HG03095 (cell line): ENCODE measurements at regions not wholly inside any gene's neighbourhood (a gene's known extent, or its start where the extent isn't known, plus 50 kb on each side); places are given as distances from the start of the nearest gene placed in this dataset.

Experiments
- ATAC-seq: cut with Tn5 transposase; IDR thresholded peaks from one replicate; pipeline ENCODE4 v1.9.1; 2021; ENCODE audit warnings: moderate library complexity; ENCODE audit not compliant: unreplicated experiment

DNA sequence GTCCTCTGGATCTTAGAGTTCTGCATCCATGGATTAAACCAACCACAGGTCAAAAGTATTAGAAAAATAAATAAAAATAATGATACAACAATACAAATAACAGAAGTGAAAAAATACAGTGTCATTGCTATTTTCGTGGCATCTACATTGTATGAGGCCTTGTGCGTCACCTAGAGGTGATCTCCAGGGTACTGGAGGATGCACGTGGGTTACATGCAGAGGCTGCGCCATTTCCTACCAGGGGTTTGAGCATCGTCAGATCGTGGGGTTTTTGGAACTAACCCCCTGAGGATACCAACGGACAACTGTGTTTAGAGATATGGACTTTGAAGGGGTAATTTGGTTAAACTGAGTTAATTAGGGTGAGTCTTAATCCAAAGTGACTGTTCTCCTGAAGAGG, 224.7 kb downstream of the ENGASE start:
- no peak for ATAC-seq

DNA sequence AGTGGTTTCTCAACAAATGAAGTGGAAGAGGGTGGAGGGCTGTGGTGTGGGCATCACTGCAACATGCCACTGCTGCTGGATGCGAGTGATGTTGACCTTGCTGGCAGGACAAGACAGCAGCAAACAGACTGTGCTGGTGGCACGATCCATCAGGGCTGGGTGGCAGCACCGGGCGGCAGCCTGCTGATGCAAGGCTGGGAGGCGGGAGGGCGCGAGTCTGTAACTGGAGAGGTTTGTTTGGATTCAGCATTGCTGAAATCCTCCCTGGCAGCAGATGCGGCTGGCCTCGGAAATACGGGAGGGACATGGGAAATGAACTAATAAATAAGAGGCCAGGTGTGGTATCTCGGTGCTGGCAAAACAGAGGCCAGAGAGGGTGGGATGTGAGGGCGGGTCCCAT, 224.2 kb downstream of the ENGASE start:
- no peak for ATAC-seq

DNA sequence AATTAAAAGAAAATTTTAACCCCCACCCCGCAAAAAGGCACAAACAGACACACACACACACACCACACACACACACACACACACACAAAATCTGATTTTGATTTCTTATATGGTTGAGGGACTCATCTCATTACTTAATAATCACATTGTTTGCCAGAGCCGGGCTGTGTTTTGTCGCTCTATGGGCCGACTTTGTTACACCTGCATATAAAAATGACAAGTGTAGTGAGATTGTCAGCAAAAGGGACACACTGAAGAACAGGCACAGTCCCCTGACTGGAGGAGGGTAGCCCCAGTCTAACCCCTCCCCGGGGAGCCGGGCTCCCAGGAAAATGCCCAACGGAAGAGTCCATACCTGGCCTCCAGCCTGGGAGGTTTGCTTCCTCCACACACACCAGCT, 221.6 kb downstream of the ENGASE start:
- no peak for ATAC-seq

DNA sequence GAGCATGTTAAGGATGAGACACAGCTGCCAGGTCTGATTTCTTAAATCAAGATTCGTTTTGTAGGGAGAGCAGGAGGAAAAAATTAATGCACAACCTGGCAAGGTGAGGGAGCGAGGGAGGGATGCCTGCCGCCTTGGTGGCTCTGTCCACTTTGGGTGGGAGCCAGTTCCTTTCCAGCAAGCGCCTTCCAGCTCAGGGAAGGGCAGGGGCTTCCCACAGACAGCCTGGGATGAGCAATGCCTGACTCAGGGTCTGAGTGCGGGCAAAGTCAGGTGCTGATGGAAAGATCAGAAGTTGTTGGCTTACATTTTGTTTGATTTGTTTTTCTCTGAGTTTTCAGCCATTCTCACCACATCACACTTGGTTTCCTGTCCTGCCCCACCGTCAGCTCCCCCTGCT, 220.7 kb downstream of the ENGASE start:
- no peak for ATAC-seq

DNA sequence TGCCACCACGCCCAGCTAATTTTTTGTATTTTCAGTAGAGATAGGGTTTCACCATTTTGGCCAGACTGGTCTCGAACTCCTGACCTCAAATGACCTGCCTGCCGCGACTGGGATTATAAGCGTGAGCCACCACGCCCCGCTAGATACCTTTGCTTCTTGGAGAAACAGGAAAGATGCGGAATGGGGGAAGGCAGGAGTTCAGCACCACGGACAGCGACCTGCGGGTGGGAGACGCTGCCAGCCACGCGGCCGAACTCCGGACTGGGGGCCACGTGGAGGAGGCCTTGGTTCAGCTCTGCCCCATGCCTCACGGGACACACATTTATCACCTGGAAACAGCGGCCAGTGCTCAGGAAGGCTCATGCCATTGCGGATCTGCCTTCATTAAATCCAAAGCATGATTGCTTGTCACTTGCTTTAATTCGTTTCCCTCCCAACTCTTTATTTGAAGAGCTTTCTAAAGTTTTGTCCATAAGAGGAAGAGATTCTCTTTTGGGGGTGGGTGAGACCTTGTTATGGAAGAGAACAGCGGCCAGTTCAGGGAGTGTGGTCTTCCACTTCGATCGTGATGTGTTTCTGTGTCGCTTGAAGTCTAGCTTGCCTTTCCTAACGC, 219.9 kb downstream of the ENGASE start:
- no peak for ATAC-seq

DNA sequence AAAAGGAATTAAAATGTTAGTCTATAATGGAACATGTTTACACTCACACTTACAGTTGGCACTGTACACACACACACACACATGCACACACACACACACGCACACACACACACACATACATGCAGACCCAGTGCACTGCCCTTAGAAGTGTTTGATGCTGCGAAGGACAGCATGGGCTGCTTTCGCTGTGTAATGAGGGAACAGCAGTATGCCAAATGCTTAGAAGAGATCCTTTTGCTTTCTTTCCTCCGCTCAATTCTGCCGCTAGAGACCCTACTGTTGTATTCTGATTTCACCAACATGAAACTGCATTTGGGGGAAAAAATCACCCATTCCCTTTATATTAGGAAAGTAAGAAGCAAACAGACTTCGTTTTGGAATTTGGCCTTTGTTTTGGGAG, 217.9 kb downstream of the ENGASE start:
- no peak for ATAC-seq

DNA sequence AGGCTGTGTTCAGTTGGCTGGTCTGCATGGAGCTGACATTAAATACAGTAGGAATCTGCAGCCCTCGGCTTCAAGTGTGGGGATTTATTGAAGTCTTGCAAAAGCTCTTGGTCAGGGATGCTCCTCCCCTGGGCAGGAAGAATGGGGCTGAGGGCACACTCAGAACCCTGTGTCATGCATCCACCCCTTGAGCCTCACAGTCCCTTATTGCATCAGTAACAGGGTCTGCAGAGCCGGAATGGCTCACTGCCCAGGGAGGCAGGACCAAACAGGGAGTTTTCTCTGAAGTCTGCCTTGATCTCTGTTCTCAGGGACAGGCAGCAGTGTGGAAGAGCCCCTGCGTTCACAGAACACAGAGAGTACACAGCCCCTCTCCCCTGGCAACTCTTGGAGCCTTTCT, 216.8 kb downstream of the ENGASE start:
- ATAC-seq, result no peak

DNA sequence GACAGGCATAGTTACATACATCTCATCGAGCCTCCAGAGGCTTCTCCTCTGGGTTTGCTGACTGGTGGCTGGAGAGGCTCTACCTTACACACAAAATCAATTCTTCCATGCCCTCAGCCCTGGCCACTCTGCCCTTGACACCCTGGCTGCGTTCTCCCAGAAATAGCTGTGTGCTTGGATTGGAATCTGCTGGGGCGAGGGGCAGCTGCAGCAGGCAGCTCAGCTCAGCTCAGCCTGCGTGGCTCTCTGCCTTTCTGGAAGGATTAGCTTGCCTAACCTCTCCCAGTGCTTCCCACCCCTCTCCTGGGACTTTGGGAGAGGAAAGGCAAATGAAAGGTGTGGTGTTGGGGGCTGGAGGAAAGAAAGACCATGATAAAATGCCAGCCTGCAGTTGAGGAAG, 216.1 kb downstream of the ENGASE start:
- ATAC-seq, result no peak

DNA sequence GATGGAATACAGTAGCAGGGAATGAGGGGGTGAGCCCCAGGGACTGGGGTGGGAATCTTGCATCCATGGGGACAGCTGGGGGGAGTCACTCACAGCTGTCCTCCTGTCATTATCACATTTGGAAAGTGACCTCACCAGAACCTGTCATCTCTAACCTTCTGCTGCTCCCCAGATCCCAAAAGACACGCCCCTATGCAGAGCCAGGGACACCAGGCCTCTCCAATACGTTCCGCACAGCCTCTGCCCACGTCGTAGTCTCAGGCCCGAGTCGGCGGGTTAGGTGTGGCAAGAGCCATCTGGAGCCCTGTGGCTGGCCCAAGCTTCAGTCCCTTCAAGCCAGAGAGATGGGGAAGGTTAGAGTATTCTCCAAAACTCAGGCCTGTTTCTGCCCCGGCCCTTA, 214.3 kb downstream of the ENGASE start:
- ATAC-seq, result no peak

DNA sequence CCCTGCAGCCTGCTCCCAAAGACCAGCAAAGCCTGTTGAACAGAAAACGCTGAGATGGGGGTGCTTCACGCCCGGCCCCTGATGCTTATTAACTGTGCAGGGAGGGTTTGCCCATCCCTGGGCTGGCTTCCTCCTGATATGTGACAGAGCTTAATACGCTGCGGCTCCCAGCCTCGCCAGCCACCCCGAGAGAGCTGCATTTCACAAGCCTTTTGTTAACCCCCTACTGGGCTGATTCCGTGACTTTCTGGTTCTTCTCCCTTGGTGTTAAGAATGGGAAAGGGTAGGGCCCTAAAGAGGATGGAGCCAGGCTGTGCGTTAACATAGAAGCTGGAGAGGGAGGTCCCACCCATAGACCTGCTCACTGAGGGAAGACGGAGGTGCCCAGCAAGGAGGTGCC, 211.8 kb downstream of the ENGASE start:
- no peak for ATAC-seq

DNA sequence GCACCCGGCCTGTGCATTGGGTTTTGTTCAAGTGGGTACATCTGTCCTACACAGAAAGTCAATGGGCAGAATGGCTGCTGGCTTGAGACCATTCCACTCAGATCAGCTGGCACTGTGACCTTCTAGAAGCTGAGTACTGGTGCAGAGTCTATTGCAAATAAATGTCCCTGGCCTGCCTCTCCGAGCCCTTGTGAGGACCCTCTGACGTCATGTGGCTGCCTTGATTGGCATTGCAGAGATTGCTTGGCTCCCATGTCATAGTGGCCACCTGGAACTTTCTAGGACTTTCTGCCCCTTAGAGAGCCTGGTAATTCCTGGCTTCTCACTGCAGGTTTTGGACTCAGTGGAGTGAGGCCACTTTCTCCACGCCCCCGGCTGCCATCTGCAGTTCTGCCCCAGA, 211.3 kb downstream of the ENGASE start:
- ATAC-seq, result no peak

DNA sequence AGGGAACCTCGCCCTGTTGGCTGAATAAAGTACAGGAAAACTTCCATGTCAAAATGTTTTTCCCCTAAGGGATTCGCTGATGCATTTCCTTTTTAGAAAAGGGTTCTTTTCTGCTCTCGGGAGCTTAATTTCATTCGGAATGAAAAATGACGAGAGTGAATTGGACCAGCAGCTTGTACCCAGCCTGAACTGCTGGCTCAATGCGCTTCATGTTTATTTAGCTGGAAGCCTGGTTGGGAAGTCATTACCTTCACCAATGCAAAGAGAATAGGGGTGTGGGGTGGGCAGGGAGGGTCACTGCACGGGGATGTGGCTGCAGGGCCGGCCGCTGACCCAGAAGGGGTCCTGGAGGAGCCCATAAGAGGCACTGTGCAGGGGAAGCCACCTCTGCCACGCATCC, 207.7 kb downstream of the ENGASE start:
- ATAC-seq, result no peak

DNA sequence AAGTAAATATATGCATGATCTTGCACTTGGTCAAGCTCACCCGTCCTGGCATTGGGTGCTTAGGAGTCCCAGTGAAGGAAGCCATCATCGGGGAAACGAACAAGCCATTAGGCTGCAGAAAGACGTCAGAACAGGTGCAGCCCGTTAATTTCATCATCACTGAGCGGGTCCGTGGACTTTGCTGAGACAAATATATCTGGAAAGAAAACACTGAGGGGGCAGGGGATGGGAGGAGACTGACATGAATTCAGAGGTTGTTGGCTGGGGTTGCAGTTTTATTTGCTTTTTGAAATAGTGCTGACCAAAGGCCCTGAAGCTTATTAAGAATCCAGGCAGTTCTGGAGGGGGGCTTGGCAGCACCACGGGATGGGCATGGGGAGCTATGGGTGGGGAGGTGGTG, 207.2 kb downstream of the ENGASE start:
- no peak for ATAC-seq

DNA sequence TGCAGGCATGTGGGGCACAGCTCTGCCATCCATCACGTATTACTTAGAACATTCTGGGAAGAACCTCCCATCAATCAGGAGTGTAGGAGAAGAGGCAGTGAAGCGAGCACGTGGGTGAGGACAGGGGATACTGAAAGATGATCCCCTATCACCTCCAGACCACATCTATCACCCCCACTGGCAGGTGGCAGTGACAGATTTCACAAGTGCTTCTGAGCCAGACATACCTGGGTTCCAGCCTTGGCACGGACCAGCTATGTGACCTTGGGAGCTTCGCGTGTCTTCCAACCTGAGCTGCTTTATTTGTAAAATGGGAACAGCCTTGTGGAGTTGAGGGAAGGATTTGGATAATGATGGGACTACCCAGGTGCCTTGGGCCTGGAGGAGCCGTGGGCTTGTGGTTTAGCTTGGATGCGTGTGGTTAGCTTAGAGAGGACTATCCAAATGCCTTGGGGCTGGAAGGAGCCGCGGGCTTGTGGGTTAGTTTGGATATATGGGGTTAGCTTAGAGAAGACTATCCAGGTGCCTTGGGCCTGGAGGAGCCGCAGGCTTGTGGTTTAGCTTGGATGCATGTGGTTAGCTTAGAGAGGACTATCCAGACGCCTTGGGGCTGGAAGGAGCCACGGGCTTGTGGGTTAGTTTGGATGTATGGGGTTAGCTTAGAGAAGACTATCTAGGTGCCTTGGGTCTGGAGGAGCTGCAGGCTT, 206.4 kb downstream of the ENGASE start:
- no peak for ATAC-seq

DNA sequence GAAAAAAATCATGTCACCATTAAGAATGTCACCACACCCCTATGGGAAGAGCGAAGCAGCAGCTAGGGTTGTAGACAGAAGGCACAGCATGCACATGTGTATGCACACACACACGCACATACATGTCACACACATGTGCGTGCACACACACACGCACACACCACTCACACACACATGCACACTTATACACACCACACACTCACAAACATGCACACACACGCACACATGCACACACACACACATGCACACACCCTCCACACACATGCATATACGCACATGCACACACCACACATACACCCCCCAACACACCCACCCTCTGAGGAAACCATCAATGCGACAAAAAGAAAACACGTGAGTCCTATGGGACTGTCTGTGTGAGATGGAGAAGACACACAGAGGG, 205.4 kb downstream of the ENGASE start:
- no peak for ATAC-seq

DNA sequence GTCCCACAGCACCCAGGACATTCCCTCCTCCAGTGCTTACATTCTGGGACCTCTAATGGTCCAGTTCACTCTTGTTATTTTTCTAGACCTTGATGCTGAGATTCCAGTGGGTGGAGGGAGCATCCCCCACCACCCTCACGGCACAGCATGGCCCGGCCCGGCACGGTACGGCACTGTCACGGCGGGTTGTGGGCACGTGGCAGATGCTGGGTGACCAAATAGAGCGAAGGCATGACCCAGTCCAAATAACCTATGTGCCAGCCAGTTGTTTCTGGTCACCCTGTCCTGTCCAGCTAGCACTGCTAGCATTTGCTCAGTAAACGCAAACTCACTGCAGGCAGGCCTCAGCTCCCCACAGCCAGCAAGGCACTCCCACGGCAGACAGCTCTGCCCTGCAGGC, 204.7 kb downstream of the ENGASE start:
- ATAC-seq, result no peak

DNA sequence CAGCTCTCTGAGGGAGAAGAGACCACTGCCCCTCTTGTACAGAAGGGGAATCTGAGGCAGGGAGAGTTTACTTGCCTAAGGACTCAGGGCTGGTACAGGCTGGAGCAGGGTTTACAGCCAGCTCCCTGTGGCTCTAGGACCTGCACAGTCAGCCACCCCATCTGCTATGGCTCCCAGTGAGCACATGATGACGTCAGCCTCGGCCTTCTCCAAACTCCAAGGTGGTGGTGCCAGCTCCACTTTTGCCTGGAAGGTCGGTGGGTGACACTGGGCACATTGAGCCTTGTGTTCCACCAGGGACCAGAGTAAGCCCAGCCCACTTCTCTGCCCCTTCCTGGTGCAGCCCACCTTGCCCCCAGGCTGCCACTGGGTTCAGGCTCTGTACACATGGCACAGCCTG, 202.2 kb downstream of the ENGASE start:
- no peak for ATAC-seq

DNA sequence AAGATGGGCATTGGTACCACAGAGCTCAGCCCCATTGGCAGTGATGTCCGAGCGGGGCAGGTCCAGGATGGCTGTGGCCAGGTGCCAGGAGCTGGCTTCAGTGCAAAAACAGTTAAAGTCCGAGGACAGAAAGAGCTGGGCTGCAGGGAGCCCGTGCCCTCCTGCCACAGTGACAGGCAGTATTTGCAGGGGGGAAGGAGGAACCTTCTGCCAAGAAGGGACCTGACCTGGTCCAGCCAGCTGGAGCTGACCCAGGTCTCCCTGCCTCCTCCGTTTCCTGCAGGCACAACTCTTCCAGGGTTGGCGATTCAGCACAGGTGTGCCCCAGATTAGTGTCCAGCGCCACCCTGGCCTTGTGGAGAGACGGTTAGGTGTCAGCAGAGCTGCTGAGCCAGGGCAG, 199.0 kb downstream of the ENGASE start:
- ATAC-seq, result no peak

DNA sequence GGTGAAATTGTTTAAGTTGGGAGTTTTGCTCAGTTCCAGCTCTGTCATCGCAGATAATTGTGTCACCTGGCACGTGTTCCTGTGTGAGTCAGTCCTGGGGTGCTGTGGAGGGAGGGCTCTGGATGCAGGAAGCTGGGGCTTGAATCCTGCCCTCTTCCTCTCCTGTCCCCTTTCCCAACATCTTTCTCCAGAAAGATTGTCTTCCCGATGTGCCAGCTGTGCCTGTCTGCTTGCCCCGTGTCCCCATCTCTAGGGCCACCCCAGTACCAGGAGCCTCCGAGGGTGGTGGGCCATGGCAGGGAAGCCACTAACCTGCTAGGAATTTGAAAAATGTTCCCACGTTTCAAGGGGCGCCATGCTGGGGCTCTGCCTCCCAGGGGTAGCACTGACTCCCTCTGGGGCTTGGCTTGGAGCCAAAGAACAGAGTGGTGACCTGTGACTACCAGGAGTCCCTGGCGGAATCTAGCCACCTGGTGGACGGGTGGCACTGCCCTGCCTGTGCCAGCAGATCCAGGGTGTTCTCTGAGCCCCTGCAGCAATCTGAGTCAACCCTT, 198.1 kb downstream of the ENGASE start:
- no peak for ATAC-seq

DNA sequence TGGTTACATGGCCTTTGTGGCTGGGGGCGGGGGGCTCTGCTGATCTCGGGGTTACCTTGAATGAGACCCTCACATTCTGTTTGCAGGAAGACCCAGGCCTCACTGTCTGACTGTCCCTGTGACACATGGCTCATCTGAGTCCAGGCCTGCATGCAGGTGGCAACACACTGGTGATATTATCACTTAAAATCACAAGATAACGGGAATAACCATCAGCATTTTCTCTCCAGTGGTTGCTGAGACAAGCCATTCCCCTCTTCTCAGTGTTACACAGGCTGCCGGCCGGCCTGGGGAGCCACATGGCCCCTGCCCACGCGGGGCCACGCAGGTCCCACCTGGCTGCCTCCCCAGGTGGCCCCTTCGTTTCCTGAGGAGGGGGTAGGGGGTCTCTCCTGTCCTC, 197.6 kb downstream of the ENGASE start:
- no peak for ATAC-seq

DNA sequence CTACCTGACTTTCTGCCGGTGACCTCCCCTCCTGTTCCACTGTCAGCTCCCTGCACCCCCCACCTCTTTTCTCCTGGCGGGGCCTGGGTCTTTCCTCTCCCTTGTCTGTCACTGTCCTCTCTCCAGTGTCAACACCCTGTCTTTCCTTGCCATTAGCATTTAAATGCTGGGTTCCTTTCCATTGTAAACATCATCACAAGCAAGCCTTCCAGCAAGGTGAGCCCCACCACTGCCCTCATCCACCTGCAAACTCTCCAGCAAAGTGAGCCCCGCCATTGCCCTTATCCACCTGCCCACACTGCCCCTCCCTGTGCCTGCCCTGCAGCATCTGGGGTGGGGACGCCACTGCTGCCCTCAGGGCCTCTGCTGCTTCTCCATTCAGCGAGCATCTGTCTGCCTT, 195.0 kb downstream of the ENGASE start:
- no peak for ATAC-seq

DNA sequence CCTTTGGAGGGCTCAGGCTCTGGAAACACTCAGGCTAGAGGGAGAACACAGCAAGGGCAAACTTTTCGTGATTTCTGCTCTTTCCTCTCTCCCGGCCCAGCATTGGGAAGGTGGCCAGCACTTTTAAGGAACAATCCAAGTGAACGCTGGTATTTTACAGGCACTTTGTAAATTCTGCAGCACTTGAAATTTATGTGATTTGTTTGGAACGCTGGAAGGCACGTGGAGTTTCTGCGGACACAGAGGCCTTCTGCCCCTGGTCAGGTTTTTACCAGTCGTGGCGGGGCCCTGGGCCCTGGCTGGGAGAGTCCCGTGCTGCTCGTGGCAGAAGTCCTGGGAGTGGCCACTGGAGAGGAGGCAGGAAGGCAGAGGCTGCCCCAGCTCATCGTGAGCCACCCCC, 188.6 kb downstream of the ENGASE start:
- no peak for ATAC-seq

DNA sequence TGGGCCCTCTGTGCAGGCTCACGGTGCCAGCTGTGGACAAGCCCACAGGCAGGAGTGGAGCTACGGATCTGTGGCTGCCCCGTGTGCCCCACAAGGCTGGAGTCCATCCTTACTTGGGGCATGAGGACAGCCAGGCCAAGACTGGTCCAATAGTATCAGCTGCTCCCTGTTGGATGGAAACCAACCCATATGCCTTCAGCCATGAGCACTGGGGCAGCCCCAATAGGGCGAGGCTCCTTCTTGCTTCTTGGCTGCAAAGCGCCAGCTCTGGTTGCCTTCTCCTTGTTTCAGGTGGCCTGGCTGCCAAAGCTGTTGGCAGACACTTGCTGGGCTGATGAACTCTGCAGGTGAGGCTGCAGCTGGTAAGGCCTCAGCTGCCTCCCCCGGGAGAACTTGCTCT, 188.0 kb downstream of the ENGASE start:
- ATAC-seq, result no peak
